SK-N-SH (cell line): ENCODE measurements at regions not wholly inside any gene's neighbourhood (a gene's known extent, or its start where the extent isn't known, plus 50 kb on each side); places are given as distances from the start of the nearest gene placed in this dataset.

ENCODE experiments used
- CTCF ChIA-PET: fragments of 300-600, 350-600 bp; formaldehyde crosslinking; extraction: SDS; loops from one replicate; lab custom pipeline; 2021; lab: Yijun Ruan, JAX
- POLR2A ChIA-PET: fragments of 350-600 bp; sonication (Branson Sonifier 250); formaldehyde crosslinking; extraction: SDS; loops from one replicate; lab custom pipeline; 2020; ENCODE audit warnings: antibody characterized with exemption, inconsistent platforms; lab: Yijun Ruan, JAX
- DNase-seq: peaks from one replicate; pipeline ENCODE4 v3.0.0; 2012
- H2AFZ ChIP-seq: fragments of 200-600 bp; sonication (generic); 2 replicates; pipeline ENCODE4 v1.8.1; 2016; ENCODE audit warnings: antibody characterized with exemption, mild to moderate bottlenecking, low read depth
- H3F3A ChIP-seq: fragments of 200-600 bp; sonication (generic); replicated peaks from 2 replicates; pipeline ENCODE3; 2016; ENCODE audit warnings: antibody characterized with exemption, mild to moderate bottlenecking; ENCODE audit not compliant: insufficient read depth
- H3K27ac ChIP-seq, 2 experiments: fragments of 200-500 bp in 1 of 2; fragments of 200-600 bp in 1 of 2; sonication (Bioruptor generic) in 1 of 2; sonication (generic), shearing (Covaris generic) in 1 of 2; 2 replicates each; pipeline versions ENCODE4 v1.5.1 to v1.6.1; 2014 to 2016; ENCODE audit warnings: low read depth in 2 of 2, inconsistent platforms in 1 of 2, low read length in 1 of 2, mild to moderate bottlenecking in 1 of 2, mixed read lengths in 1 of 2
- H3K27me3 ChIP-seq: fragments of 200-600 bp; sonication (generic), shearing (Covaris generic); 2 replicates; pipeline ENCODE4 v1.6.1; 2016; ENCODE audit warnings: mixed run types; ENCODE audit not compliant: insufficient read depth
- H3K36me3 ChIP-seq, 2 experiments: fragments of 200-500 bp in 1 of 2; fragments of 200-600 bp in 1 of 2; sonication (Bioruptor generic) in 1 of 2; sonication (generic) in 1 of 2; replicated peaks in 1 of 2; 2 replicates each; pipeline versions ENCODE3 to v1.5.1; 2014 to 2016; ENCODE audit warnings: low read length in 1 of 2, mild to moderate bottlenecking in 1 of 2; ENCODE audit not compliant: insufficient read depth in 2 of 2, control insufficient read depth in 1 of 2
- H3K4me1 ChIP-seq, 2 experiments: fragments of 200-500 bp in 1 of 2; fragments of 200-600 bp in 1 of 2; sonication (Bioruptor generic) in 1 of 2; sonication (generic), shearing (Covaris generic) in 1 of 2; 2 replicates each; pipeline versions ENCODE4 v1.5.1 to v1.6.1; 2014 to 2016; ENCODE audit warnings: low read depth in 1 of 2, low read length in 1 of 2, mixed run types in 1 of 2; ENCODE audit not compliant: insufficient read depth in 2 of 2, control insufficient read depth in 1 of 2
- H3K4me2 ChIP-seq: fragments of 200-600 bp; sonication (generic), shearing (Covaris generic); 2 replicates; pipeline ENCODE4 v1.6.1; 2017; ENCODE audit warnings: mixed run types
- H3K4me3 ChIP-seq, 2 experiments: fragments of 200-500 bp in 1 of 2; fragments of 200-600 bp in 1 of 2; sonication (Bioruptor generic) in 1 of 2; sonication (generic), shearing (Covaris generic) in 1 of 2; 2 replicates each; pipeline versions ENCODE4 v1.5.1 to v1.8.1; 2014 to 2016; ENCODE audit warnings: low read depth in 2 of 2, inconsistent platforms in 1 of 2, low read length in 1 of 2, mild to moderate bottlenecking in 1 of 2, mixed read lengths in 1 of 2, moderate library complexity in 1 of 2
- H3K79me2 ChIP-seq: fragments of 200-600 bp; sonication (generic); 2 replicates; pipeline ENCODE4 v1.8.1; 2017; ENCODE audit warnings: mild to moderate bottlenecking; ENCODE audit not compliant: insufficient read depth
- H3K9ac ChIP-seq: fragments of 200-600 bp; sonication (generic); 2 replicates; pipeline ENCODE4 v1.6.1; 2017; ENCODE audit warnings: mixed run types
- H3K9me2 ChIP-seq: fragments of 200-600 bp; sonication (generic); 2 replicates; pipeline ENCODE4 v1.6.1; 2017; ENCODE audit warnings: mixed run types
- H3K9me3 ChIP-seq: fragments of 200-600 bp; sonication (generic); 2 replicates; pipeline ENCODE4 v1.6.1; 2017; ENCODE audit warnings: mixed run types, mild to moderate bottlenecking, moderate library complexity
- H4K20me1 ChIP-seq: fragments of 200-600 bp; sonication (generic); 2 replicates; pipeline ENCODE4 v1.6.1; 2017; ENCODE audit warnings: mild to moderate bottlenecking, mixed run types; ENCODE audit not compliant: insufficient read depth
- CHD2 ChIP-seq: fragments of 150-350 bp; IDR thresholded peaks from 2 replicates; pipeline ENCODE4 v1.6.1; 2018; ENCODE audit warnings: low read length; ENCODE audit not compliant: partially characterized antibody
- ELF1 ChIP-seq: IDR thresholded peaks from 2 replicates; pipeline ENCODE4 v1.4.0; 2012
- FOXM1 ChIP-seq: IDR thresholded peaks from 2 replicates; pipeline ENCODE4 v1.4.0; 2012; ENCODE audit warnings: low read depth, mild to moderate bottlenecking
- GATA2 ChIP-seq: sonication (generic); formaldehyde crosslinking; IDR thresholded peaks from 2 replicates; pipeline ENCODE4 v1.5.0; 2020; ENCODE audit warnings: mild to moderate bottlenecking, missing genetic modification reagents
- IRF3 ChIP-seq: fragments of 150-350 bp; IDR thresholded peaks from 2 replicates; pipeline ENCODE4 v1.6.1; 2016; ENCODE audit warnings: mild to moderate bottlenecking, low read depth, low read length
- JUND ChIP-seq: IDR thresholded peaks from 2 replicates; pipeline ENCODE4 v1.4.0; 2012
- MEF2A ChIP-seq: IDR thresholded peaks from 2 replicates; pipeline ENCODE4 v1.4.0; 2012; ENCODE audit warnings: low read depth, borderline replicate concordance
- MXI1 ChIP-seq: IDR thresholded peaks from 2 replicates; pipeline ENCODE4 v1.6.1; 2012; ENCODE audit warnings: mild to moderate bottlenecking, low read depth, low read length, improper control_type of control experiment
- NFIC ChIP-seq: IDR thresholded peaks from 2 replicates; pipeline ENCODE4 v1.4.0; 2012; ENCODE audit warnings: borderline replicate concordance
- RAD21 ChIP-seq: IDR thresholded peaks from 2 replicates; pipeline ENCODE4 v1.6.1; 2012; ENCODE audit warnings: mild to moderate bottlenecking, low read length
- RFX5 ChIP-seq: IDR thresholded peaks from 2 replicates; pipeline ENCODE4 v1.6.1; 2012; ENCODE audit warnings: mild to moderate bottlenecking, improper control_type of control experiment, low read length
- SIN3A ChIP-seq: IDR thresholded peaks from 2 replicates; pipeline ENCODE4 v1.6.1; 2012; ENCODE audit warnings: low read depth, mild to moderate bottlenecking, low read length, moderate library complexity, borderline replicate concordance
- TCF12 ChIP-seq: IDR thresholded peaks from 2 replicates; pipeline ENCODE4 v1.4.0; 2012
- TEAD4 ChIP-seq: IDR thresholded peaks from 2 replicates; pipeline ENCODE4 v1.4.0; 2012; ENCODE audit warnings: mild to moderate bottlenecking, borderline replicate concordance; ENCODE audit not compliant: insufficient read depth
- USF2 ChIP-seq: fragments of 150-350 bp; IDR thresholded peaks from 2 replicates; pipeline ENCODE4 v1.6.1; 2017; ENCODE audit warnings: antibody characterized with exemption, low read length, low read depth, borderline replicate concordance
- YY1 ChIP-seq: IDR thresholded peaks from 2 replicates; pipeline ENCODE4 v1.4.0; 2012; ENCODE audit warnings: low read depth, mild to moderate bottlenecking
- WGBS: methylation state at CpG from one replicate; pipeline ENCODE4 v1.1.6; 2017; ENCODE audit warnings: low lambda C conversion rate; 5-methylcytosine and 5-hydroxymethylcytosine counted together
- TF ChIP-seq, protein P1 (sequence below): IDR thresholded peaks from 2 replicates; pipeline ENCODE4 v1.4.0; 2012; ENCODE audit warnings: low read depth, borderline replicate concordance
- TF ChIP-seq, protein P2 (sequence below): IDR thresholded peaks from 2 replicates; pipeline ENCODE4 v1.4.0; 2012; ENCODE audit warnings: low read depth, borderline replicate concordance
- TF ChIP-seq, protein P3 (sequence below): IDR thresholded peaks from 2 replicates; pipeline ENCODE4 v1.4.0; 2012; ENCODE audit warnings: low read depth

DNA sequence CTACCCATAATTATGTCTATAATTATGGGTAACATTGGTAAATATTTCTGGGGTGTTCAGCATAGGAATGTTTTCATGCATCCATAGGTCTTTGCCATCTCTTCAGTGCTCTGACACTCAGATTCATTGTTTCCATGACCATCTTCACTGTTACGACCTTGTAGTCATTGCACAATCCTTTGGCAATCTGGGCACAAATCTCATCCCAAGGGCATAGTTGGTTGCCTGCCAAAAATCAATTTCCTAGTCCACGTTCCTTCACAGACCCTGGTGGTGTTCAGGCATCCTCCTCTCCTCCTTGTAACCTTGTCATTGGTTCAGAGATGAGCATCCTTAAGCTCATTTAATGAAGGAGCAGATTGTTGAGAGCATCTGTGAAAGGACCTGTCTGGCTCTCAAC, 1400.7 kb downstream of the CDH12 start:
- no peaks in the 10 kb centered on the region for H3K4me1 ChIP-seq
- H3K9me2 ChIP-seq = no peaks in the 10 kb centered on the region
- no peaks in the 10 kb centered on the region for H3K9me3 ChIP-seq
- H3K79me2 ChIP-seq = no peaks in the 10 kb centered on the region
- H2AFZ ChIP-seq = no peak overlapping the region
- no peak for TF ChIP-seq RAD21
- no peak for TF ChIP-seq CHD2
- TF ChIP-seq IRF3 = no peak
- no peak for TF ChIP-seq ELF1
- no peak for TF ChIP-seq SIN3A
- TF ChIP-seq, protein P1, sequence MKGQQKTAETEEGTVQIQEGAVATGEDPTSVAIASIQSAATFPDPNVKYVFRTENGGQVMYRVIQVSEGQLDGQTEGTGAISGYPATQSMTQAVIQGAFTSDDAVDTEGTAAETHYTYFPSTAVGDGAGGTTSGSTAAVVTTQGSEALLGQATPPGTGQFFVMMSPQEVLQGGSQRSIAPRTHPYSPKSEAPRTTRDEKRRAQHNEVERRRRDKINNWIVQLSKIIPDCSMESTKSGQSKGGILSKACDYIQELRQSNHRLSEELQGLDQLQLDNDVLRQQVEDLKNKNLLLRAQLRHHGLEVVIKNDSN = no peak
- TF ChIP-seq FOXM1 = no peak
- TF ChIP-seq, protein P2, sequence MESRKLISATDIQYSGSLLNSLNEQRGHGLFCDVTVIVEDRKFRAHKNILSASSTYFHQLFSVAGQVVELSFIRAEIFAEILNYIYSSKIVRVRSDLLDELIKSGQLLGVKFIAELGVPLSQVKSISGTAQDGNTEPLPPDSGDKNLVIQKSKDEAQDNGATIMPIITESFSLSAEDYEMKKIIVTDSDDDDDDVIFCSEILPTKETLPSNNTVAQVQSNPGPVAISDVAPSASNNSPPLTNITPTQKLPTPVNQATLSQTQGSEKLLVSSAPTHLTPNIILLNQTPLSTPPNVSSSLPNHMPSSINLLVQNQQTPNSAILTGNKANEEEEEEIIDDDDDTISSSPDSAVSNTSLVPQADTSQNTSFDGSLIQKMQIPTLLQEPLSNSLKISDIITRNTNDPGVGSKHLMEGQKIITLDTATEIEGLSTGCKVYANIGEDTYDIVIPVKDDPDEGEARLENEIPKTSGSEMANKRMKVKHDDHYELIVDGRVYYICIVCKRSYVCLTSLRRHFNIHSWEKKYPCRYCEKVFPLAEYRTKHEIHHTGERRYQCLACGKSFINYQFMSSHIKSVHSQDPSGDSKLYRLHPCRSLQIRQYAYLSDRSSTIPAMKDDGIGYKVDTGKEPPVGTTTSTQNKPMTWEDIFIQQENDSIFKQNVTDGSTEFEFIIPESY = no peak
- no peak for TF ChIP-seq MEF2A
- TF ChIP-seq, protein P3, sequence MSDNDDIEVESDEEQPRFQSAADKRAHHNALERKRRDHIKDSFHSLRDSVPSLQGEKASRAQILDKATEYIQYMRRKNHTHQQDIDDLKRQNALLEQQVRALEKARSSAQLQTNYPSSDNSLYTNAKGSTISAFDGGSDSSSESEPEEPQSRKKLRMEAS = no peak
- TF ChIP-seq TCF12 = no peak
- TF ChIP-seq TEAD4 = no peak
- no peak for TF ChIP-seq RFX5
- TF ChIP-seq USF2 = no peak
- no peak overlapping the region for H3K4me2 ChIP-seq
- H3K27ac ChIP-seq = no peak overlapping the region
- H3F3A ChIP-seq = no peaks in the 10 kb centered on the region
- H3K9ac ChIP-seq = no peak overlapping the region
- DNase-seq = no peak
- no peak overlapping the region for H3K4me3 ChIP-seq
- ChIA-PET CTCF (no interaction called here), POLR2A (no interaction called here)
- H3K36me3 ChIP-seq = no peaks in the 10 kb centered on the region
- WGBS = 6% methylated on average over 2 of the region's 2 CpGs
- no peaks in the 10 kb centered on the region for H4K20me1 ChIP-seq
- H3K27me3 ChIP-seq = no peaks in the 10 kb centered on the region

DNA sequence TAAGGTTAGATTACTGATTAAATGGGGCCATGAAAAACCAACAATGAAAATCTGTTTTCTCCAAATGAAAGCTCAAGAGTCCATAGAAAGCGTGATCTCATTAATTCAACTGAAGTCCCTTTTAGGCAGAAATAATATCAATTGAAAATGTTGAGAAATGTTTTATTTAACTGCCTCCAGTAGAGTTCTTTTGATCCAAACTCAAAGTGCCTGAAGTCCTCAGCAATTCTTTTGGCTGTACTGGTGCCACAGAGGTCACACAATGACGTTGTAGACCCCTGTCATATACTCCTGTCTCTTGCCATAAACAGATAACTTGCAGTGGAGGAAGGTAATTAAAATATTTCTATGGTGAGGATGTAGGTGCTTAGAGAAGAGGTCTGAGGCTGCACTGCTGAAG, 1420.5 kb downstream of the CDH12 start:
- H3K4me3 ChIP-seq = no peak overlapping the region
- H2AFZ ChIP-seq = no peak overlapping the region
- H3K79me2 ChIP-seq = no peaks in the 10 kb centered on the region
- TF ChIP-seq JUND = no peak
- TF ChIP-seq, protein P1 = no peak
- no peak for TF ChIP-seq SIN3A
- no peak for TF ChIP-seq NFIC
- TF ChIP-seq TCF12 = no peak
- no peak for TF ChIP-seq MXI1
- TF ChIP-seq TEAD4 = no peak
- no peak for TF ChIP-seq YY1
- TF ChIP-seq USF2 = no peak
- TF ChIP-seq GATA2 = no peak
- TF ChIP-seq, protein P3 = no peak
- TF ChIP-seq, all 33 proteins: peak for 0
- ChIA-PET CTCF (no interaction called here), POLR2A (no interaction called here)
- no peaks in the 10 kb centered on the region; the same call in 1 of the 2 replicates for H3K9me2 ChIP-seq
- no peak overlapping the region for H3K4me2 ChIP-seq
- no peaks in the 10 kb centered on the region for H3K36me3 ChIP-seq
- H3F3A ChIP-seq = no peaks in the 10 kb centered on the region
- no peaks in the 10 kb centered on the region for H3K9me3 ChIP-seq
- no peaks in the 10 kb centered on the region; a peak in 1 of 4 replicates for H3K4me1 ChIP-seq
- H3K27me3 ChIP-seq = no peaks in the 10 kb centered on the region
- no peak overlapping the region for H3K9ac ChIP-seq
- WGBS = 25% methylated on average over 2 of the region's 2 CpGs
- DNase-seq = no peak
- no peaks in the 10 kb centered on the region for H4K20me1 ChIP-seq
- H3K27ac ChIP-seq = no peak overlapping the region
